HUES64 (cell line): ENCODE measurements at regions not wholly inside any gene's neighbourhood (a gene's known extent, or its start where the extent isn't known, plus 50 kb on each side); places are given as distances from the start of the nearest gene placed in this dataset.

Experiments used
- H3K27ac ChIP-seq: 2 replicates; pipeline ENCODE4 v1.7.0; 2013; ENCODE audit warnings: low read depth, low read length, inconsistent platforms
- H3K27me3 ChIP-seq: 2 replicates; pipeline ENCODE4 v1.6.1; 2013; ENCODE audit warnings: mild to moderate bottlenecking, low read length; ENCODE audit not compliant: insufficient read depth
- H3K36me3 ChIP-seq: 2 replicates; pipeline ENCODE4 v1.6.1; 2013; ENCODE audit warnings: mild to moderate bottlenecking, low read length; ENCODE audit not compliant: insufficient read depth
- H3K4me1 ChIP-seq: 2 replicates; pipeline ENCODE4 v1.6.1; 2013; ENCODE audit warnings: mild to moderate bottlenecking, low read length, moderate library complexity; ENCODE audit not compliant: insufficient read depth
- H3K4me3 ChIP-seq: 2 replicates; pipeline ENCODE4 v1.5.1; 2013; ENCODE audit warnings: mild to moderate bottlenecking, low read length, moderate library complexity
- H3K9ac ChIP-seq: 2 replicates; pipeline ENCODE4 v1.6.1; 2013; ENCODE audit warnings: mild to moderate bottlenecking, low read depth, low read length
- H3K9me3 ChIP-seq: 2 replicates; pipeline ENCODE4 v1.6.1; 2013; ENCODE audit warnings: low read depth, low read length; ENCODE audit not compliant: insufficient read depth
- WGBS: fragments of 150-250, 120-280 bp; methylation state at CpG from one replicate; pipeline ENCODE4 v1.1.7; 2013; ENCODE audit warnings: missing lambda C conversion rate; 5-methylcytosine and 5-hydroxymethylcytosine counted together

GRCh38 chr1:65508051-65508450 is 87.6 kb downstream of the LEPR start:
- Histone ChIP-seq H3K4me3 (no peak overlapping the region), H3K9me3 (no peaks in the 10 kb centered on the region), H3K27ac (no peak overlapping the region), H3K27me3 (no peaks in the 10 kb centered on the region), H3K4me1 (peaks cover 12% of the 10 kb centered on the region), H3K9ac (no peak overlapping the region), H3K36me3 (no peaks in the 10 kb centered on the region)
- 57% methylated on average over 2 of the region's 2 CpGs for WGBS

DNA sequence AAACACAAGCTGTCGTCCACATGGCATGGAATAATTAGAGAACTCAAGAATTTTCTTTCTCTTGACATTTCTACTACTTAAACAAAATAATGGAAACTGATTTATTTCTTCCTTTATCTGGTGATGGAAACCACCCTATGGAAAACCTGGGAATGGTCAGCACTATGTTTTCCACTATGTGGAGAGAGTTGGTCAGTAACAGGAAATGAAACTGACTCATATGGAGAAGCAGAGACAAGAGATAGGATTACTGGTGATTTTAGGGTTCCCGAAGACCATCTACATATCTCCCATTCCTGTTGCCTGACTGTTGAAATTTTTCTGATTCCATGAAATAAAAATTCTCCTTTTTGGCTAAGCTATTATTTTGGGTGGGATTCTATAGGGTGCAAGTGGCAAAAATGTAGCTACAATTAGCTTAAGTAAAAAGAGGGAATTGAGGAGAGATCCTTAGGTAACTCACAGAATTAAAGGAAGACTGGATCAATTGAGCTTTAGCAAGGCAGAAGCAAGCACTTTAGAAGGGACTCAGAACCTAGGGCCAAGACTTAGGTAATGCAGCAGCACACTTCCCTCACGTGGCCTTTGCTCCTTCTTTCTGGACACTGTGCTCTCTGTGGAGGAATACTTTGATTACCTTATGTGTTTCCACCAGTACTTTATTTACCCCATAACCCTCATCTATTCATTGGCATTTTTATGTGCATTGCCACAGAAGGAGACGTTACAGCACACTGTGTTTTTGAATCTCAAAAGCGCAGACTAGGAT is 89.6 kb downstream of the LEPR start:
- Histone ChIP-seq H3K9me3 (no peaks in the 10 kb centered on the region), H3K4me3 (no peak overlapping the region), H3K4me1 (peaks cover 12% of the 10 kb centered on the region), H3K36me3 (no peaks in the 10 kb centered on the region), H3K27me3 (no peaks in the 10 kb centered on the region), H3K27ac (no peak overlapping the region), H3K9ac (no peak overlapping the region)
- 79% methylated on average over 3 of the region's 5 CpGs for WGBS

DNA sequence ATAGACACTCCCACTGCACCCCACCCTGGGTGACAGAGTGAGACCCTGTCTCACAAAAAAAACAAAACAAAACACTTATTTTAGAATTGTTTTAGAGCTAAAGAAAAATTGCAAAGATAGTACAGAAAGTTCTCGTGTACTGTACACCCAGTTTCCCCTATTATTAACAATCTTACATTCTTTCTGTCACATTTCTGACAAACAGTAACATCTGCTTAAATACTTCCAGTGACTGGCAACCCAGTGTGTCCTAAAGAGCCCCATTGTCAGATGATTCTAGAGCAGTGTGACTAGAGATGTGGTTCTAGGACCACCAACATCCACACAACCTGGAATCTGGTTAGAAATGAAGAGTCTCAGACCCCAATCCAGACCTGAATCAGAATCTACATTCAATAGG is 90.5 kb downstream of the LEPR start:
- H3K36me3 ChIP-seq: no peaks in the 10 kb centered on the region
- no peak overlapping the region for H3K9ac ChIP-seq
- H3K4me1 ChIP-seq: peaks cover 12% of the 10 kb centered on the region
- no peaks in the 10 kb centered on the region for H3K27me3 ChIP-seq
- H3K27ac ChIP-seq: no peak overlapping the region
- WGBS: 100% methylated on average over 1 of the region's 1 CpG
- H3K9me3 ChIP-seq: no peaks in the 10 kb centered on the region
- H3K4me3 ChIP-seq: no peak overlapping the region

GRCh38 chr1:65512383-65512782 is 91.9 kb downstream of the LEPR start:
- H3K27me3 ChIP-seq: no peaks in the 10 kb centered on the region

GRCh38 chr1:65512967-65513780 is 92.7 kb downstream of the LEPR start:
- no peaks in the 10 kb centered on the region for H3K27me3 ChIP-seq
- H3K27ac ChIP-seq: no peak overlapping the region
- WGBS: 100% methylated on average over 1 of the region's 1 CpG

More at GRCh38 chr1:65512383-65512782, 91.9 kb downstream of the LEPR start:
- Histone ChIP-seq H3K9me3 (no peaks in the 10 kb centered on the region), H3K4me1 (peaks cover 12% of the 10 kb centered on the region), H3K36me3 (no peaks in the 10 kb centered on the region), H3K4me3 (no peak overlapping the region), H3K9ac (no peak overlapping the region), H3K27ac (no peak overlapping the region)
- WGBS: 90% methylated on average over 4 of the region's 4 CpGs

DNA sequence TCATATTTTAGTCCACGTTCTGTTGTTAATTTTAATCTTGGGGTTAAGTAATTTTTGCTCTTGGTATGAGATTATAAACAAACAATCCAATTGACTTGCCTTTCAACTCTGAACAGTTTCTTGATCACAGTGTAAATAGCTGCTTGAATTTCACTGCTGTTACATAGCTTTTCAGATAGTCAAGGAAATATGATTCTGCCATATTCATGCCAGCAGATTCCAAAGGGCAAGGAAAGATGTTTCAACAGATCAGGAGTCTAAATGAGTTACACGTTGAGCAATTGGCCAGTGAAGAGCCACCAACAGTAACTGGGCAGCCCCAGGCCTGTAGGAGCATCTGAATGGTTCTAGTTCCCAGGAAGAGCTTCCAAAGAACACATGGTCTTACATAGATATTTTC is 93.6 kb downstream of the LEPR start:
- H3K9me3 ChIP-seq: no peaks in the 10 kb centered on the region
- H3K27ac ChIP-seq: no peak overlapping the region
- no peak overlapping the region for H3K4me3 ChIP-seq
- H3K36me3 ChIP-seq: no peaks in the 10 kb centered on the region
- no peaks in the 10 kb centered on the region for H3K27me3 ChIP-seq
- H3K4me1 ChIP-seq: peaks cover 12% of the 10 kb centered on the region
- 85% methylated on average over 2 of the region's 2 CpGs for WGBS
- no peak overlapping the region for H3K9ac ChIP-seq

More at GRCh38 chr1:65512967-65513780, 92.7 kb downstream of the LEPR start:
- Histone ChIP-seq H3K9me3 (no peaks in the 10 kb centered on the region), H3K9ac (no peak overlapping the region), H3K4me3 (no peak overlapping the region), H3K36me3 (no peaks in the 10 kb centered on the region), H3K4me1 (peaks cover 12% of the 10 kb centered on the region)

GRCh38 chr1:65524931-65525265 is 104.4 kb downstream of the LEPR start:
- no peak overlapping the region for H3K27ac ChIP-seq
- H3K27me3 ChIP-seq: peaks cover 46% of the 10 kb centered on the region
- H3K4me1 ChIP-seq: peaks cover 4% of the 10 kb centered on the region; the same call in 1 of the 2 replicates
- 59% methylated on average over 5 of the region's 5 CpGs for WGBS
- H3K9me3 ChIP-seq: no peaks in the 10 kb centered on the region
- no peak overlapping the region for H3K9ac ChIP-seq
- no peaks in the 10 kb centered on the region for H3K36me3 ChIP-seq
- peak overlapping the region; percentile 65 for H3K4me3 ChIP-seq

DNA sequence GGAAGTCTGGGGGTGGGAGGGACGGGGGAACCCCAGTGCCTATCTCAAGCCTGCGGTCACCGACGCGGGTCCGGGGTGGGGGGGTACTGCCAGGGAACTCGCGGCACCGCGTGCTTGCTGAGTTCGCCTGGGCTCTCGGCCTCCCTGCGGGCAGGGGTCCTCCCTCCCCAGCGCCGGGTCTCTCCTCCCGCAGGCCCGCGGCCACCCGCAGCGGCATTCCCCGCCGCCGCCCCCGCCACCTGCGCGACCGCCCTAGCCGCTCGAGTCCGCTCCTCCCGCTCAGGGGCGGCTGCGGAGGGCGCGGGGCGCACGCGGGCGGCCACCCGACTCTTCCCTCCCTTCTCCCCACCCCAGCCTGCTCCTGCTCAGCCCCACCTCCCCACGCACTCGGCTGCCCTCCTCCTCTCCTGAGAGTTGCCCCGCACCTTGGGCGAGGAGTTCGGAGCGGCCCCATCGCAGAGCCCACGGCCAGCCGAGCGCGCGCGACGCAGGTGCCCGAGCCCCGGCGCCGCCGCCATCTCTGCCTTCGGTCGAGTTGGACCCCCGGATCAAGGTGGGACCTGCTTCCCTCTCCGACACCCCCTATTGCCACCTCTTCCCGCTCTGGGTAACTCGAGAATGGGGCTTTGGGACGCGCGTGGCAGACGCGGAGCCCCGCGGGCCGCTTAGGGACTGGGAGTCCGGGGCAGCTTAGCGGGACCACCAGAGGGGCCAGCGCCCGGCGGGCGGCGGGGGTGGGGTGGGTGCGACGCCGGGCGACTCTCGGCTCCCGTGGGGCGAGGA is 105.0 kb downstream of the LEPR start:
- H3K4me1 ChIP-seq: peaks cover 4% of the 10 kb centered on the region; the same call in 1 of the 2 replicates
- peak overlapping the region; percentile 61 for H3K9ac ChIP-seq
- WGBS: under 1% methylated on average over 87 of the region's 87 CpGs
- no peaks in the 10 kb centered on the region for H3K9me3 ChIP-seq
- H3K27ac ChIP-seq: no peak overlapping the region
- peak overlapping the region; percentile 65 for H3K4me3 ChIP-seq
- peaks cover 46% of the 10 kb centered on the region for H3K27me3 ChIP-seq
- no peaks in the 10 kb centered on the region for H3K36me3 ChIP-seq

GRCh38 chr1:65526049-65526556 is 105.6 kb downstream of the LEPR start:
- no peaks in the 10 kb centered on the region for H3K9me3 ChIP-seq
- H3K4me1 ChIP-seq: peaks cover 4% of the 10 kb centered on the region; the same call in 1 of the 2 replicates
- no peak overlapping the region for H3K9ac ChIP-seq
- peak overlapping the region; percentile 65 for H3K4me3 ChIP-seq
- 12% methylated on average over 9 of the region's 10 CpGs for WGBS
- H3K27ac ChIP-seq: no peak overlapping the region
- H3K36me3 ChIP-seq: no peaks in the 10 kb centered on the region
- H3K27me3 ChIP-seq: peaks cover 46% of the 10 kb centered on the region

DNA sequence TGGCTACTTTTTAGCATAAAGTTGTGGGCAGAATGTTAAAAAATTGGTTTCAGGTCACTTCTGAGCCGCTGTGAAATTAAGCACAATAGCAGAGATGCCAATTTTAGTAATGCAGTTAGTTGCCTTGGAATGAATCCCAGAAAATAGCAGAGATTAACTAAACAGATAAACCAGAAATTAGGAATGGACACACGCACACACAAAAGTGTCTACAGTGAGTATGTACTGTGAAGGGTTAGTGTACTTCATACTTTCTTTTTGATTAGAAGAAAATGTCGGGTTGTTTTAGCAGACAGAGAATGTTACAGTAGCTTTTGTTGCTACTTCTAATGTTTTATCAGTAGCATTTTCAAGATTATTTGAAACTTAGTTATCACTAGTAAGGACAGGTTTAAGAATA is 106.7 kb downstream of the LEPR start:
- WGBS: 95% methylated on average over 3 of the region's 3 CpGs
- Histone ChIP-seq H3K9me3 (peaks cover under 1% of the 10 kb centered on the region; the same call in 1 of the 2 replicates), H3K27me3 (peaks cover 46% of the 10 kb centered on the region), H3K36me3 (no peaks in the 10 kb centered on the region), H3K27ac (no peak overlapping the region), H3K4me1 (peaks cover 4% of the 10 kb centered on the region; the same call in 1 of the 2 replicates), H3K4me3 (no peak overlapping the region), H3K9ac (no peak overlapping the region)
